Frontal cortex (tissue), 3 donors: ENCODE measurements at regions not wholly inside any gene's neighbourhood (a gene's known extent, or its start where the extent isn't known, plus 50 kb on each side); places are given as distances from the start of the nearest gene placed in this dataset.

ENCODE experiments used
- DNase-seq, 2 donors: peaks; one replicate each; pipeline ENCODE4 v3.0.0; 2012; ENCODE audit warnings: low spot score in 2 of 2
- FAIRE-seq: peaks from 2 replicates; lab custom pipeline; 2012; peaks lifted over from hg19 to GRCh38; lab: Jason Lieb, UNC
- donor health status: control.
- donor health status: control.
- donor health status: control.

- no peak for FAIRE-seq
- no peak for DNase-seq
Observed at GRCh38 chr3:79885407-79885806, 117.6 kb upstream of the ROBO1 start.

- no peak for FAIRE-seq
- DNase-seq = no peak
Observed at GRCh38 chr3:79884354-79884753, 116.6 kb upstream of the ROBO1 start.

- FAIRE-seq = no peak
- no peak for DNase-seq
Observed at GRCh38 chr3:79881431-79881830, 113.6 kb upstream of the ROBO1 start.

- FAIRE-seq = no peak
Observed at GRCh38 chr3:79878708-79879107, 110.9 kb upstream of the ROBO1 start.

GRCh38 chr3:79874646-79875045, 106.8 kb upstream of the ROBO1 start:
- FAIRE-seq (no peak), DNase-seq (no peak)

More at GRCh38 chr3:79878708-79879107, 110.9 kb upstream of the ROBO1 start:
- DNase-seq = no peak

- FAIRE-seq = no peak
Observed at GRCh38 chr3:79872483-79872882, 104.7 kb upstream of the ROBO1 start.

GRCh38 chr3:79871656-79872055, 103.9 kb upstream of the ROBO1 start:
- DNase-seq (no peak), FAIRE-seq (no peak)

More at GRCh38 chr3:79872483-79872882, 104.7 kb upstream of the ROBO1 start:
- DNase-seq = no peak

GRCh38 chr3:79870313-79870620, 102.5 kb upstream of the ROBO1 start:
- FAIRE-seq = no peak

GRCh38 chr3:79869461-79870312, 101.9 kb upstream of the ROBO1 start:
- FAIRE-seq (no peak), DNase-seq (no peak)

More at GRCh38 chr3:79870313-79870620, 102.5 kb upstream of the ROBO1 start:
- DNase-seq = no peak

- no peak for DNase-seq
- no peak for FAIRE-seq
Observed at GRCh38 chr3:79866162-79866561, 98.4 kb upstream of the ROBO1 start.

- FAIRE-seq (no peak), DNase-seq (no peak)
Observed at GRCh38 chr3:79864077-79864476, 96.3 kb upstream of the ROBO1 start.

GRCh38 chr3:79848876-79849275, 81.1 kb upstream of the ROBO1 start:
- no peak for DNase-seq
- no peak for FAIRE-seq

- FAIRE-seq = no peak
- DNase-seq = no peak
Observed at GRCh38 chr3:79847928-79848327, 80.1 kb upstream of the ROBO1 start.

GRCh38 chr3:79846148-79846933, 78.5 kb upstream of the ROBO1 start:
- DNase-seq (no peak), FAIRE-seq (no peak)

- DNase-seq (no peak), FAIRE-seq (no peak)
Observed at GRCh38 chr3:79845546-79845945, 77.7 kb upstream of the ROBO1 start.

- FAIRE-seq (no peak), DNase-seq (no peak)
Observed at GRCh38 chr3:79844176-79844575, 76.4 kb upstream of the ROBO1 start.

GRCh38 chr3:79843180-79843579, 75.4 kb upstream of the ROBO1 start:
- peak; percentile 10 for FAIRE-seq

GRCh38 chr3:79835701-79836100, 67.9 kb upstream of the ROBO1 start:
- DNase-seq = no peak
- FAIRE-seq = no peak

More at GRCh38 chr3:79843180-79843579, 75.4 kb upstream of the ROBO1 start:
- DNase-seq = no peak

GRCh38 chr3:79824166-79824565, 56.4 kb upstream of the ROBO1 start:
- no peak for FAIRE-seq
- no peak for DNase-seq

GRCh38 chr3:79822076-79822475, 54.3 kb upstream of the ROBO1 start:
- FAIRE-seq = no peak

GRCh38 chr3:79820089-79820488, 52.3 kb upstream of the ROBO1 start:
- DNase-seq = no peak
- no peak for FAIRE-seq

More at GRCh38 chr3:79822076-79822475, 54.3 kb upstream of the ROBO1 start:
- no peak for DNase-seq
